ENCODE measurements at regions not wholly inside any gene's neighbourhood (a gene's known extent, or its start where the extent isn't known, plus 50 kb on each side); places are given as distances from the start of the nearest gene placed in this dataset.
A peak's percentile ranks its signal among the peaks of the same experiment; 100 is the strongest.

DNA sequence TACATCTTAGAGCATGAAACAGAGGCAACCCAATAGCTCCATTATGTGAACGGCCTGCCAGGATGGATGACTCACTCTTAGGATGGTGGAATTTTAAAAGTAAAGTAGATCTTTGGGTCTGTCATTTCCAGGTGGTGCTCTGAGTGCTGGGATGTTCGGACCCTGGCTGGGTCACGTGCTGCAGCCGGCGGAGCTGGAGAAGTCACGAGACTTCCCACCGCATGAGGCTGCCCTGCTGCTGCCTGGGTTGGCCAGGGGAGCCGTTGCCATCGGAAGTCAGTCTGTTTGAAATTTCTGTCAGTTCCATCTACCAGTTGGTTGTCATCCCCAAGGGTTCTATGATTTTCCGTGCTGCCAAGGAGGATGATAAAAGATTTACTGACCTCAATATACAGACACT lies 93.3 kb upstream of the ALKAL2 start:
- BruUV-seq (replicated peaks) = no TSS peak
- no peak for DNase-seq (ENCODE audit: low spot score)
- no peak for FAIRE-seq
- no peak overlapping the region for H2AFZ ChIP-seq (ENCODE audit: low read length)
- H3K4me2 ChIP-seq (ENCODE audit: low read depth, low read length) = no peak overlapping the region
- ChIA-PET POLR2A (no interaction called here), CTCF (ENCODE audit: low intra/inter-chr PET ratio, low total read pairs) (no interaction called here)
- no peaks in the 10 kb centered on the region for H4K20me1 ChIP-seq (ENCODE audit: insufficient read depth, low read length)
- ATAC-seq = no peak
- no peak overlapping the region for H3K9ac ChIP-seq (ENCODE audit: insufficient read depth, low read depth, low read length)
- intact Hi-C loops (cut with micrococcal nuclease; ENCODE audit: unreplicated experiment) (no loop called here), in situ Hi-C loops (cut with HindIII; ENCODE audit: extremely low pct_ligation_motif_present, low pct_unique_long_range_greater_than_20kb) (no loop called here)
- no peak overlapping the region for H3K27ac ChIP-seq (ENCODE audit: extremely low read length, insufficient read depth, low read length)
- no peaks in the 10 kb centered on the region for H3K79me2 ChIP-seq (ENCODE audit: insufficient read depth, low read length)
- no peak overlapping the region for H3K4me3 ChIP-seq (replicated peaks in 1 of 3; ENCODE audit: insufficient read depth in 1 of 3, low read depth in 2 of 3, low read length in 3 of 3)
- peaks cover 25% of the 10 kb centered on the region for H3K9me3 ChIP-seq (ENCODE audit: low read length)
- 45% methylated on average over 10 of the region's 10 CpGs for WGBS (ENCODE audit: low lambda C conversion rate)
- no peaks in the 10 kb centered on the region for H3K36me3 ChIP-seq (replicated peaks in 1 of 2; ENCODE audit: control insufficient read depth in 1 of 2, insufficient read depth in 2 of 2, low read length in 2 of 2)
- H3K27me3 ChIP-seq (ENCODE audit: control insufficient read depth in 1 of 2, insufficient read depth in 2 of 2, low read length in 2 of 2) = peaks cover 1 to 45% of the 10 kb centered on the region in 2 experiments; a peak in 4 of 5 replicates
- peaks cover 12% of the 10 kb centered on the region for H3K4me1 ChIP-seq (ENCODE audit: insufficient read depth, low read length)
- TF ChIP-seq ZFP1 (CRISPR knock-in tag; IDR thresholded peaks at IDR 0.05) (no peak), ZNF768 (CRISPR knock-in tag; IDR thresholded peaks at IDR 0.05) (no peak), BCL6 (CRISPR knock-in tag; IDR thresholded peaks at IDR 0.05) (no peak), ZNF101 (CRISPR knock-in tag; IDR thresholded peaks at IDR 0.05; ENCODE audit: borderline replicate concordance, low read depth) (no peak), CBX1 (IDR thresholded peaks at IDR 0.05; ENCODE audit: low read depth) (no peak), RBAK (CRISPR knock-in tag; IDR thresholded peaks at IDR 0.05) (no peak)
- TF ChIP-seq, protein P1, sequence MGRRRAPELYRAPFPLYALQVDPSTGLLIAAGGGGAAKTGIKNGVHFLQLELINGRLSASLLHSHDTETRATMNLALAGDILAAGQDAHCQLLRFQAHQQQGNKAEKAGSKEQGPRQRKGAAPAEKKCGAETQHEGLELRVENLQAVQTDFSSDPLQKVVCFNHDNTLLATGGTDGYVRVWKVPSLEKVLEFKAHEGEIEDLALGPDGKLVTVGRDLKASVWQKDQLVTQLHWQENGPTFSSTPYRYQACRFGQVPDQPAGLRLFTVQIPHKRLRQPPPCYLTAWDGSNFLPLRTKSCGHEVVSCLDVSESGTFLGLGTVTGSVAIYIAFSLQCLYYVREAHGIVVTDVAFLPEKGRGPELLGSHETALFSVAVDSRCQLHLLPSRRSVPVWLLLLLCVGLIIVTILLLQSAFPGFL (CRISPR knock-in tag; IDR thresholded peaks at IDR 0.05) = no peak
- TF ChIP-seq, protein P2, sequence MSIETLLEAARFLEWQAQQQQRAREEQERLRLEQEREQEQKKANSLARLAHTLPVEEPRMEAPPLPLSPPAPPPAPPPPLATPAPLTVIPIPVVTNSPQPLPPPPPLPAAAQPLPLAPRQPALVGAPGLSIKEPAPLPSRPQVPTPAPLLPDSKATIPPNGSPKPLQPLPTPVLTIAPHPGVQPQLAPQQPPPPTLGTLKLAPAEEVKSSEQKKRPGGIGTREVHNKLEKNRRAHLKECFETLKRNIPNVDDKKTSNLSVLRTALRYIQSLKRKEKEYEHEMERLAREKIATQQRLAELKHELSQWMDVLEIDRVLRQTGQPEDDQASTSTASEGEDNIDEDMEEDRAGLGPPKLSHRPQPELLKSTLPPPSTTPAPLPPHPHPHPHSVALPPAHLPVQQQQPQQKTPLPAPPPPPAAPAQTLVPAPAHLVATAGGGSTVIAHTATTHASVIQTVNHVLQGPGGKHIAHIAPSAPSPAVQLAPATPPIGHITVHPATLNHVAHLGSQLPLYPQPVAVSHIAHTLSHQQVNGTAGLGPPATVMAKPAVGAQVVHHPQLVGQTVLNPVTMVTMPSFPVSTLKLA (IDR thresholded peaks at IDR 0.05) = peak; percentile 74
- TF ChIP-seq, protein P3, sequence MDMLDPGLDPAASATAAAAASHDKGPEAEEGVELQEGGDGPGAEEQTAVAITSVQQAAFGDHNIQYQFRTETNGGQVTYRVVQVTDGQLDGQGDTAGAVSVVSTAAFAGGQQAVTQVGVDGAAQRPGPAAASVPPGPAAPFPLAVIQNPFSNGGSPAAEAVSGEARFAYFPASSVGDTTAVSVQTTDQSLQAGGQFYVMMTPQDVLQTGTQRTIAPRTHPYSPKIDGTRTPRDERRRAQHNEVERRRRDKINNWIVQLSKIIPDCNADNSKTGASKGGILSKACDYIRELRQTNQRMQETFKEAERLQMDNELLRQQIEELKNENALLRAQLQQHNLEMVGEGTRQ (IDR thresholded peaks at IDR 0.05; ENCODE audit: low read depth, low read length) = peak; percentile 20; the same call in 1 of the 2 replicates
- TF ChIP-seq, protein P3 (CRISPR knock-in tag; IDR thresholded peaks at IDR 0.05; ENCODE audit: borderline replicate concordance) = no peak
- TF ChIP-seq, protein P4, sequence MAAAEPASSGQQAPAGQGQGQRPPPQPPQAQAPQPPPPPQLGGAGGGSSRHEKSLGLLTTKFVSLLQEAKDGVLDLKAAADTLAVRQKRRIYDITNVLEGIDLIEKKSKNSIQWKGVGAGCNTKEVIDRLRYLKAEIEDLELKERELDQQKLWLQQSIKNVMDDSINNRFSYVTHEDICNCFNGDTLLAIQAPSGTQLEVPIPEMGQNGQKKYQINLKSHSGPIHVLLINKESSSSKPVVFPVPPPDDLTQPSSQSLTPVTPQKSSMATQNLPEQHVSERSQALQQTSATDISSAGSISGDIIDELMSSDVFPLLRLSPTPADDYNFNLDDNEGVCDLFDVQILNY (CRISPR knock-in tag; conservative IDR thresholded peaks at IDR 0.05) = no peak

Measured in HepG2 (cell line).